Psoas muscle (tissue), 7 donors: ENCODE measurements at regions not wholly inside any gene's neighbourhood (a gene's known extent, or its start where the extent isn't known, plus 50 kb on each side); places are given as distances from the start of the nearest gene placed in this dataset.

Experiments used
- ATAC-seq, 4 donors: fragments of 200-7000 bp; cut with Tn5 transposase; one replicate each; pipeline ENCODE4 v1.9.1; 2020; ENCODE audit warnings: moderate library complexity in 3 of 4, mild to moderate bottlenecking in 2 of 4
- DNase-seq, 2 donors: peaks; one replicate each; pipeline ENCODE4 v3.0.0-alpha.2; 2020
- H3K27ac ChIP-seq: fragments of 200-600 bp; one replicate; pipeline ENCODE4 v1.8.0; 2022
- H3K27me3 ChIP-seq, 3 donors: fragments of 200-600 bp in 1 of 3; one replicate each; pipeline versions ENCODE4 v1.6.1 to v1.8.0; 2013 to 2022; ENCODE audit warnings: low read length in 2 of 3, mild to moderate bottlenecking in 2 of 3, moderate library complexity in 1 of 3; ENCODE audit not compliant: insufficient read depth in 3 of 3
- H3K36me3 ChIP-seq, 2 donors: fragments of 200-600 bp in 1 of 2; one replicate each; pipeline versions ENCODE4 v1.6.1 to v1.8.0; 2013 to 2022; ENCODE audit warnings: low read depth in 1 of 2, mild to moderate bottlenecking in 1 of 2, moderate library complexity in 1 of 2; ENCODE audit not compliant: insufficient read depth in 1 of 2
- H3K4me1 ChIP-seq: fragments of 200-600 bp; one replicate; pipeline ENCODE4 v1.8.0; 2022
- H3K4me3 ChIP-seq: fragments of 200-600 bp; one replicate; pipeline ENCODE4 v1.8.0; 2022; ENCODE audit warnings: mild to moderate bottlenecking
- H3K9me3 ChIP-seq: fragments of 200-600 bp; one replicate; pipeline ENCODE4 v1.8.0; 2022
- CTCF ChIP-seq: fragments of 200-600 bp; IDR thresholded peaks from one replicate; pipeline ENCODE4 v1.8.0; 2022; ENCODE audit warnings: antibody characterized with exemption
- WGBS, 3 donors: extraction: QIAGEN DNeasy Blood & Tissue Kit; methylation state at CpG; one replicate each; pipeline versions ENCODE4 v1.1.6 to v1.1.7; 2013; 5-methylcytosine and 5-hydroxymethylcytosine counted together
- intact Hi-C, 2 donors: fragments of 100-400 bp; cut with DNase I; formaldehyde crosslinking; loops; one replicate each; pipeline versions ENCODE4 v1.11.0 to v1.14.2; 2022
- donor health status: healthy with polysubstance abuse.
- donor health status: DM: no; HTN: no; CAD: no; lungs with moderate emphysema.
- donor health status: Bipolar disorder and iron deficiency.
- donor health status: healthy.
- donor health status: DM: yes; HTN: yes; CAD: no.
- donor health status: DM: no; HTN: no; CAD: no.
- donor health status: DM: yes; HTN: yes; CAD: no.

DNA sequence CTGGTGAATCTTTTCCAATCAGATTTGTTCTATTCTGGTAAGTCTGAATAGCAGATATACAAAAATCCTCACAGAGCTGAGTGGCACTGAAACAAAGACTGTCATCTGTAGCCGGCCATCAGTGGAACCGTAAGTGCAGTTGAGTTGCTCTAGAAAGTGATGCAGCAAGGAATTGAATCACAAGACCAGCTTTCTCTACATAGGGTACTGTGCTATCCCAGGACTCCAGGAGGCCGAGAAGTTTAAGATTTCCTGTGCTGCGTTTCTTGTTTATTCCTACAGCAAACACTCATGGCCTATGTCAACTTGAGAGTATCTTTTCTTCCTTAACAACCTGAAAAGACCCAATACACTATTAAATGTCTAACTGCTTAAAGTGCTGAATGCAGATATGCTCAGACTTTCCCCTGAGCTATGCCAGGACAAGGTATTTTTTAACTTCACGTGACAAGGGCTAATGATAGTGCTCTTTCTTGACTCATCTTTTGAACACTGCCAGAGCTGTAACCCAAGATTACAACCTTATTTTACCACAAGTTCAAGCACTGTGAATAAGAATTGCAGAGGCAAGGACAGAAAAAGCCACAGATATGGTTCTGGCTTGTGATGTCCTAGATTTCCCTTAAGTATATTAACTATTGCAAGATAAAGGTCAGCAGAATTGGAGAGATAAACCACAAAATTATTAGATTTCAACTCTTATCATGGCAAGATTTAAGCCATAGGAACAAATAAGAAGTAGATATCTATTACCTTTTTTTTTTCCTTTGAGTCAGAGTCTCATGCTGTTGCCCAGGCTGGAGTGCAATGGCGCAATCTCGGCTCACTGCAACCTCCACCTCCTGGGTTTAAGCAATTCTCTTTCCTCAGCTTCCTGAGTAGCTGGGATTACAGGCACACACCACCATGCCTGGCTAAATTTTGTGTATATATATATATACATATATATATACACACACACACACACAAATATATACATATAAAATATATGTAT is 71.6 kb downstream of the GJA1 start:
- 50 to 78% (median 77%) methylated on average over 7 of the region's 7 CpGs for WGBS, 3 donors
- H3K27me3 ChIP-seq = no peaks in the 10 kb centered on the region
- no peak for TF ChIP-seq CTCF
- peaks cover 14% of the 10 kb centered on the region for H3K4me1 ChIP-seq
- H3K27ac ChIP-seq = peak overlapping the region; percentile 76
- intact Hi-C loops = no loop called here
- ATAC-seq (peak; percentile 84 to 97 (median 90)), DNase-seq (peak; percentile 31 to 56)
- no peaks in the 10 kb centered on the region for H3K9me3 ChIP-seq
- H3K36me3 ChIP-seq = no peaks in the 10 kb centered on the region
- no peak overlapping the region for H3K4me3 ChIP-seq

DNA sequence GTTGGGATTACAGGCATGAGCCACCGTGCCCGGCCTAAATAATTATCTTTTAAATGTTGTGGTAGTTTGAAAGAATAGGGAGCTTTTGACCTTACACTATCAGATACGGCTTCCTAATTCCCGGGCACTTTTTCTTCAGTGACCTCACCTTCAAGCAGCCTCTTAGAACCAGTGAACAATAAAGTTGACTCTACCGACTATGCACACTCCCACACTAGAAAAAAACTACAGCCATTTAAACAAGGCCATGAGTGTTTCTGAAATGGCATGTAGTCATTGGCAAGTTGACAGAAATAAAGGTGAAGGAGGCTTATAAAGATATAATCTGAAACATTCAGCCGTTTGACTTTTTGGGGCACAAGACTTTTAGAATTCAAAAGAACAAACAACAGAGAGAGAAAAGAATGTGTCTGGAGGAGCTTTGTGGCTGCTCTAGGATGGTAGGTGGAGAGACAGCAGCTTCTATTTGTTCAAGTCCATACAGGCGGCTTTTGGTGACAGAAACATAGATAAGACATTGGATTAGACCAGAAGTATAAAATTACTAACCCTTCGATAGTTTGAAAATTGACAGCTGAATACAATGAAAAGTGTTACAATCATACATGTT is 75.2 kb downstream of the GJA1 start:
- 73 to 77% (median 77%) methylated on average over 8 of the region's 8 CpGs for WGBS, 3 donors
- no peaks in the 10 kb centered on the region for H3K27me3 ChIP-seq
- no peak for DNase-seq
- TF ChIP-seq CTCF = no peak
- H3K4me3 ChIP-seq = no peak overlapping the region
- no peaks in the 10 kb centered on the region for H3K9me3 ChIP-seq
- intact Hi-C loops = no loop called here
- H3K27ac ChIP-seq = no peak overlapping the region
- H3K4me1 ChIP-seq = peaks cover 4% of the 10 kb centered on the region
- no peak for ATAC-seq
- H3K36me3 ChIP-seq = no peaks in the 10 kb centered on the region

GRCh38 chr6:121515630-121516265 is 80.3 kb downstream of the GJA1 start:
- no peaks in the 10 kb centered on the region for H3K4me1 ChIP-seq
- H3K27me3 ChIP-seq = no peaks in the 10 kb centered on the region
- H3K36me3 ChIP-seq = no peaks in the 10 kb centered on the region
- no peak for ATAC-seq
- DNase-seq = no peak
- WGBS, 3 donors = 87 to 98% (median 90%) methylated on average over 1 of the region's 1 CpG
- intact Hi-C loops = no loop called here
- H3K4me3 ChIP-seq = no peak overlapping the region
- TF ChIP-seq CTCF = no peak
- H3K27ac ChIP-seq = no peak overlapping the region
- H3K9me3 ChIP-seq = no peaks in the 10 kb centered on the region

DNA sequence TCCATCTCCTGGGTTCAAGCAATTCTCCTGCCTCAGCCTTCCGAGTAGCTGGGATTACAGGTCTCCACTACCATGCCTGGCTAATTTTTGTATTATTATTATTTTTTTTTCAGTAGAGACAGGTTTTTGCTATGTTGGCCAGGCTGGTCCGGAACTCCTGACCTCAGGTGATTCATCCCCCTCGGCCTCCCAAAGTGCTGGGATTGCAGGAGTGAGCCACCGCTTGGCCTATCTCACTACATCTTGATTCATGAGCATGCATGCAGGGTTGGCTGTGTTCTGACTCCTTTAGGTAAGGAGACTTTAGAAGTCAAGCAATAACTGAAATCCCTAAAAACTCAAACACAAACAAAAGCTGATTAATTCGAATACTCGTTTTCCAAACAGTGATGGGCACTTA is 80.9 kb downstream of the GJA1 start:
- no peak overlapping the region for H3K4me3 ChIP-seq
- no peaks in the 10 kb centered on the region for H3K4me1 ChIP-seq
- no peak for TF ChIP-seq CTCF
- intact Hi-C loops = no loop called here
- no peak for ATAC-seq
- 92 to 94% (median 94%) methylated on average over 6 of the region's 6 CpGs for WGBS, 3 donors
- no peak overlapping the region for H3K27ac ChIP-seq
- no peaks in the 10 kb centered on the region for H3K27me3 ChIP-seq
- H3K9me3 ChIP-seq = no peaks in the 10 kb centered on the region
- no peak for DNase-seq
- H3K36me3 ChIP-seq = no peaks in the 10 kb centered on the region
